ENCODE measurements at regions not wholly inside any gene's neighbourhood (a gene's known extent, or its start where the extent isn't known, plus 50 kb on each side); places are given as distances from the start of the nearest gene placed in this dataset.

DNA sequence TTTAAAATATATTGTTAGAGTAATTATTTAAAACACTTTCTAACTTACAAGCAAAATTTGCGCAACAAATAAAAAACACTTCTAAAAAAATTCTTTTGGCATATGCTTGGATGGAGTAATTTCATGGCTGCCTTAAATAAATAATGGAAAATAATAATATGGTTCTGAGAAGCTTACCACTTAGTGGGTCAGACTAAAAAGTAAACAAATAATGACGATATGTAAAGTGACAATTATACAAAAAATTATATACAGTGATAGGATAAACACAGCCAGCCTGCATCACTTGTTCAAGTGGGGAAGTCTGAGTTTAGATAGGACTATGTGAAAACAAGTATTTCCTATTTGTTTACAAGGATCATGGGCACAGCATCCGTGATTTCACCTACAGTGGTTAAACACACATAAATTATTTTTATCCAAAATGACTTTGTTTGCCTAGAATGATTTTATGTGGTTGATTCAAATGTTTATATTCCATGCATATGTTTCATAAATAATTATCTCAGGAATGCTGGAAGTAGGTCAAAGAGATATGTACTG, 141.7 kb upstream of the SEMA3D start:
- H3K9me3 ChIP-seq (ENCODE audit: severe bottlenecking) = no peaks in the 10 kb centered on the region
- H3K27me3 ChIP-seq (ENCODE audit: insufficient read depth, poor library complexity, severe bottlenecking) = no peaks in the 10 kb centered on the region
- no peak for TF ChIP-seq CTCF (IDR thresholded peaks at IDR 0.05; ENCODE audit: poor library complexity, severe bottlenecking)
- DNase-seq (ENCODE audit: low spot score) = no peak
- no peaks in the 10 kb centered on the region for H3K36me3 ChIP-seq (ENCODE audit: low read depth)
- H3K4me3 ChIP-seq (ENCODE audit: severe bottlenecking) = no peak overlapping the region
- ATAC-seq (ENCODE audit: low read depth) = no peak
- H3K4me1 ChIP-seq (ENCODE audit: insufficient read depth, poor library complexity, severe bottlenecking) = no peaks in the 10 kb centered on the region
- H3K27ac ChIP-seq (ENCODE audit: poor library complexity, severe bottlenecking) = no peak overlapping the region

DNA sequence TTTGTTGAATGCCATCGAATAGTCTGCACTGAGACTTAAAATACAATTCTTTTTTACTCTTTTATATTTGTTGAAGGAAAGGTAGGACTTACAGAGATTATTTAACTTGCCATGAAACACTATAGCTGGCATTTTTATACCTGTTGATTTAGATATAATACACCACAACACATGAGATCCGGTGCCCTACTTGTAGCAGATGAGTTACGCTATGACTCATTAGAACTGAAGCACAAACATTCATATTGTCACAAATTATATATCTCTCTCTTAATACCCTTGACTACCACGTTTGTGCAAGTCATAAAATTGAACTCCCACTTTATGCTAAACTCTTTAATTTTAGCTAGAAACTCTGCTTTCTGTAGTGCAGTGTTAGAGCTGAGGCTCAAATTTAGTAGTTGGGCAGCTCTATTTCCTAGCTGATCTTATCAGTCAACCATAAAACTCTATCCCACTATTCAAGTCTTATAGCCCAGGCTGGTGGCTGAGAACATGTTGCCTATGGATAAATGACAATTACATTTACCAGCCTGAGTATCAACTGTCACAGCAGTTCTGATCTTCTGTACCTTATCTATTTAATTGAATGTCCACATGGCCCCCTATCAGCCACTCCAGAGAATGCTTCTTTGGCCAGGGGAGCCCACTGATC, 137.4 kb upstream of the SEMA3D start:
- H3K4me1 ChIP-seq (ENCODE audit: insufficient read depth, poor library complexity, severe bottlenecking) = no peaks in the 10 kb centered on the region
- H3K27ac ChIP-seq (ENCODE audit: poor library complexity, severe bottlenecking) = no peak overlapping the region
- H3K4me3 ChIP-seq (ENCODE audit: severe bottlenecking) = no peak overlapping the region
- H3K27me3 ChIP-seq (ENCODE audit: insufficient read depth, poor library complexity, severe bottlenecking) = peaks cover 2% of the 10 kb centered on the region
- ATAC-seq (ENCODE audit: low read depth) = no peak
- H3K36me3 ChIP-seq (ENCODE audit: low read depth) = no peaks in the 10 kb centered on the region
- H3K9me3 ChIP-seq (ENCODE audit: severe bottlenecking) = no peaks in the 10 kb centered on the region
- no peak for TF ChIP-seq CTCF (IDR thresholded peaks at IDR 0.05; ENCODE audit: poor library complexity, severe bottlenecking)
- no peak for DNase-seq (ENCODE audit: low spot score)

DNA sequence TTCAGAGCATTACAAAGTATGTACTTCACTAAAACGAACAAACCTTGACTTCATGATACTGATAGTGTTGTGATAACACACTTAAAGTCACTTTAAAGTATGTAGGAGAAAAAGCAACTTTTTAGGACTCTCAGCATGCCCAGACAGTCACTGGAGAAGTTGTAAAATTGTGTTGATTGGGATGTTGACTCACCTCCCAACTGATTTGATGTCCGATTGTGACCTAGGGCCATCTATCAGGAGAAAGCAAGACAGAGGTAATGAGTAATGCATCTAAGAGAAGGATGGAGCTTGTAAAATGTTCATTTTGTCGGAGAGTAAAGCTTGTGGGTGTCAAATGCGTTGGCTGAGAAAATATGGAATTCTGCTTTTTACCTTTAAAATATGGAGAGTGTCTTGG, 135.4 kb upstream of the SEMA3D start:
- no peak overlapping the region for H3K27ac ChIP-seq (ENCODE audit: poor library complexity, severe bottlenecking)
- no peaks in the 10 kb centered on the region for H3K4me1 ChIP-seq (ENCODE audit: insufficient read depth, poor library complexity, severe bottlenecking)
- peaks cover 2% of the 10 kb centered on the region for H3K27me3 ChIP-seq (ENCODE audit: insufficient read depth, poor library complexity, severe bottlenecking)
- no peak for ATAC-seq (ENCODE audit: low read depth)
- H3K4me3 ChIP-seq (ENCODE audit: severe bottlenecking) = no peak overlapping the region
- TF ChIP-seq CTCF (IDR thresholded peaks at IDR 0.05; ENCODE audit: poor library complexity, severe bottlenecking) = no peak
- H3K9me3 ChIP-seq (ENCODE audit: severe bottlenecking) = no peaks in the 10 kb centered on the region
- no peaks in the 10 kb centered on the region for H3K36me3 ChIP-seq (ENCODE audit: low read depth)
- DNase-seq (ENCODE audit: low spot score) = no peak

GRCh38 chr7:85320699-85321476, 134.0 kb upstream of the SEMA3D start:
- no peaks in the 10 kb centered on the region for H3K9me3 ChIP-seq (ENCODE audit: severe bottlenecking)
- no peak overlapping the region for H3K27ac ChIP-seq (ENCODE audit: poor library complexity, severe bottlenecking)
- H3K36me3 ChIP-seq (ENCODE audit: low read depth) = no peaks in the 10 kb centered on the region
- H3K27me3 ChIP-seq (ENCODE audit: insufficient read depth, poor library complexity, severe bottlenecking) = peaks cover 2% of the 10 kb centered on the region
- DNase-seq (ENCODE audit: low spot score) = no peak
- no peak for ATAC-seq (ENCODE audit: low read depth)
- no peak overlapping the region for H3K4me3 ChIP-seq (ENCODE audit: severe bottlenecking)
- no peak for TF ChIP-seq CTCF (IDR thresholded peaks at IDR 0.05; ENCODE audit: poor library complexity, severe bottlenecking)
- H3K4me1 ChIP-seq (ENCODE audit: insufficient read depth, poor library complexity, severe bottlenecking) = no peaks in the 10 kb centered on the region

All from RWPE2 (cell line).